ENCODE measurements at regions not wholly inside any gene's neighbourhood (a gene's known extent, or its start where the extent isn't known, plus 50 kb on each side); places are given as distances from the start of the nearest gene placed in this dataset.

DNA sequence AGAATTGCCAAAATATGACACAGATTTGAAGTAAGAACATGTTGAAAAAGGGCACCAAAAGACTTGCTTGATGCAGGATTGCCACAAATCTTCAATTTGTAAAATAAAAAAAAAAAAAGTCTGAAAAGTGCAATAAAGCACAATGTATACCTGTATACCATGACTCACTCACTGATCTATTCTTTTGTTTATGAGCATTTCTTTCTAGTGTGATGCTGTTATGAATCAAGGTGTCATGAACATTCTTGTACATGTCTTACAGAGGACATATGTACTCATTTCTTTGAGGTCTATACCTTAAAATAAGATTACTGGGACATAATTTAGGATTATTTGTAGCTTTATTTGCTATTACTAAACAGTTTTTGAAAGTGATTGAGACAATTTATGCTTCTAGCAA, 464.9 kb upstream of the RBMS3 start:
- TF ChIP-seq GATA2 (IDR thresholded peaks at IDR 0.05; ENCODE audit: low read depth, low read length) (no peak), GATA3 (IDR thresholded peaks at IDR 0.05; ENCODE audit: low read depth, low read length) (no peak)

Data from SH-SY5Y (cell line).